T-cell (primary cell): ENCODE measurements at regions not wholly inside any gene's neighbourhood (a gene's known extent, or its start where the extent isn't known, plus 50 kb on each side); places are given as distances from the start of the nearest gene placed in this dataset.

Experiments
- ATAC-seq, 4 experiments: fragments of 200-7000 bp in 3 of 4; fragments of 150-1000 bp in 1 of 4; cut with Tn5 transposase; replicated peaks in 1 of 4; 1 replicate in 3 of 4; 2 replicates in 1 of 4; pipeline ENCODE4 v1.10.0; 2021; ENCODE audit warnings: moderate library complexity in 3 of 4, mild to moderate bottlenecking in 2 of 4, moderate number of reproducible peaks in 1 of 4
- CTCF ChIA-PET, 2 donors: fragments of 300-600 bp; sonication (Branson Sonifier 250); formaldehyde crosslinking; loops; one replicate each; lab custom pipeline; 2022; ENCODE audit warnings: antibody characterized with exemption in 2 of 2; lab: Charles Lee
- POLR2A ChIA-PET, 2 donors: fragments of 300-600 bp; sonication (Branson Sonifier 250); formaldehyde crosslinking; loops; one replicate each; lab custom pipeline; 2022; ENCODE audit warnings: antibody characterized with exemption in 2 of 2; lab: Charles Lee
- DNase-seq, 35 experiments: peaks; one replicate each; pipeline versions ENCODE4 v3.0.0 to v3.0.0-alpha.2; 2013 to 2023
- H3K27ac ChIP-seq: one replicate; pipeline ENCODE4 v1.5.1; 2013; ENCODE audit warnings: low read length
- H3K27me3 ChIP-seq, 2 experiments: replicated peaks in 1 of 2; 1 replicate in 1 of 2; 2 replicates in 1 of 2; pipeline versions ENCODE4 v1.6.1 to v1.7.0; 2013; ENCODE audit warnings: low read length in 1 of 2, mixed read lengths in 1 of 2; ENCODE audit not compliant: control insufficient read depth in 2 of 2, insufficient read depth in 2 of 2; ENCODE audit errors: extremely low read depth in 1 of 2
- H3K36me3 ChIP-seq, 2 donors: 1 replicate in 1 of 2; 2 replicates in 1 of 2; pipeline versions ENCODE4 v1.6.1 to v1.7.0; 2013; ENCODE audit warnings: low read length in 1 of 2; ENCODE audit not compliant: control insufficient read depth in 2 of 2, insufficient read depth in 1 of 2; ENCODE audit errors: extremely low read depth in 1 of 2
- H3K4me1 ChIP-seq, 2 experiments: 1 replicate in 1 of 2; 2 replicates in 1 of 2; pipeline versions ENCODE4 v1.6.1 to v1.7.0; 2013; ENCODE audit warnings: low read length in 2 of 2, mixed read lengths in 1 of 2; ENCODE audit not compliant: insufficient read depth in 2 of 2, control insufficient read depth in 1 of 2; ENCODE audit errors: extremely low read depth in 1 of 2
- H3K4me3 ChIP-seq, 2 donors: 1 replicate in 1 of 2; 2 replicates in 1 of 2; pipeline versions ENCODE4 v1.5.1 to v1.7.0; 2013; ENCODE audit warnings: mild to moderate bottlenecking in 2 of 2, low read length in 1 of 2, moderate library complexity in 1 of 2; ENCODE audit not compliant: control insufficient read depth in 1 of 2; ENCODE audit errors: extremely low read depth in 1 of 2
- H3K9me3 ChIP-seq: 2 replicates; pipeline ENCODE4 v1.7.0; 2013
- H3K27ac Mint-ChIP-seq, 2 donors: one replicate each; pipeline ENCODE4 v1.8.0; 2020 to 2021; ENCODE audit warnings: mild to moderate bottlenecking in 2 of 2, mixed read lengths in 2 of 2
- H3K27me3 Mint-ChIP-seq, 2 donors: one replicate each; pipeline ENCODE4 v1.8.0; 2021 to 2022; ENCODE audit warnings: mixed read lengths in 2 of 2
- H3K36me3 Mint-ChIP-seq: one replicate; pipeline ENCODE4 v1.8.0; 2021; ENCODE audit warnings: mixed read lengths
- H3K4me1 Mint-ChIP-seq, 3 donors: one replicate each; pipeline ENCODE4 v1.8.0; 2020 to 2022; ENCODE audit warnings: mixed read lengths in 3 of 3, mild to moderate bottlenecking in 1 of 3
- H3K4me3 Mint-ChIP-seq, 3 donors: one replicate each; pipeline ENCODE4 v1.8.0; 2020 to 2022; ENCODE audit warnings: mild to moderate bottlenecking in 3 of 3, mixed read lengths in 3 of 3, moderate library complexity in 3 of 3
- H3K9me3 Mint-ChIP-seq, 3 donors: one replicate each; pipeline ENCODE4 v1.8.0; 2020 to 2022; ENCODE audit warnings: mixed read lengths in 3 of 3
- WGBS: methylation state at CpG from one replicate; pipeline ENCODE4 v1.1.5; 2013; ENCODE audit warnings: missing lambda C conversion rate; ENCODE audit not compliant: insufficient coverage; 5-methylcytosine and 5-hydroxymethylcytosine counted together

DNA sequence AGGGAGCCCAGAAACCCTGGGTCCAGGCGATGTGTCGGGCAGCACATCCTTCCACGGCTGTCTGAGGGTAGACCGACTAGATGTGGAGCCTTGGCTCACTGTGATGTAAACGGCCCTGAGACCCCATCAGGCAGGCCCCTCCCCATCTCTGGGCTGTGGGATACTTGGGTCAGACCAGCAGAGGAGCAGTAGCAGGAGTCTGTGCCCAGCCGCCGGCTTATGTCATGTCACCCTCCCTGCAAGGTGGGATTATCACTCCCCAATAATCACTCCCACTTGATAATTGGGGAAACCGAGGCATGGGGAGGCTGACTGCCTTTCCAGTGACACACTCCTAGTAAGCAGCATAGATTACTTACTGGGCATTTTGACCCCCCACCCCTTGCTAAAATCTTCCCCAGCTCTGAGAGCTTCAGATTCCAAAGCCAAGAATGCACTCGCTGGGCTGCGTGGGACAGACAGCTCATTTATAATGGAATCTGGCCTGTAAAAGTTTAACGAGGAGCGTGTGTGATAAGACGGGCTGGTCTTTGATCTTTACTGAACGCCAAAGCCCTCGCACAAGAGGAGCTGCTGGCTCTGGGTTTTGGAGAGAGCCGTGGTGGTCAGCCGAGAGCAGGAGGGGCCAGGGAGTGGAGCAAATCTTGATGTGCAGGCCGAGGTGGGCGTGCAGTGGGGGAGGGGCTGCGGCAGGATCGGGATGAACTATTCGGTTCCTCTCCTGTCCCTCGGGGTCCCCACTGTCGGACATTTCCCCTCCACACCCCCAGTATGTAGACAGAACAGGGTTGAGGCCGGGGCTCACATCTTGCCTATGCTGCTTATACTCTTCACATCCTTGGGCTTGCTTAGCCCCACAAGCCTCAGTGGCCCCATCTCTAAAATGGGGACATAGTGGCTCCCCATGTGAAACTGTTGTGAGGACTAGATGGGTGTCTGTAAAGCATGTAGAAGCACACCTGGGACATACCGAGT is 200.0 kb downstream of the GLI2 start:
- ChIA-PET POLR2A (no interaction called here), CTCF (no interaction called here)
- H3K27me3 Mint-ChIP-seq: peaks cover 0 to 5% of the 10 kb centered on the region in 2 donors
- H3K36me3 Mint-ChIP-seq: no peaks in the 10 kb centered on the region
- no peak for ATAC-seq
- Histone ChIP-seq H3K4me3 (no peak overlapping the region), H3K27ac (no peak overlapping the region), H3K4me1 (no peaks in the 10 kb centered on the region), H3K36me3 (no peaks in the 10 kb centered on the region), H3K27me3 (peaks cover 0 to 6% of the 10 kb centered on the region in 2 experiments), H3K9me3 (no peaks in the 10 kb centered on the region)
- no peak overlapping the region for H3K27ac Mint-ChIP-seq
- no peak for DNase-seq
- H3K9me3 Mint-ChIP-seq: peaks cover 0 to 2% (median 0%) of the 10 kb centered on the region in 3 donors
- H3K4me3 Mint-ChIP-seq: no peak overlapping the region
- 91% methylated on average over 10 of the region's 26 CpGs for WGBS
- no peaks in the 10 kb centered on the region for H3K4me1 Mint-ChIP-seq

DNA sequence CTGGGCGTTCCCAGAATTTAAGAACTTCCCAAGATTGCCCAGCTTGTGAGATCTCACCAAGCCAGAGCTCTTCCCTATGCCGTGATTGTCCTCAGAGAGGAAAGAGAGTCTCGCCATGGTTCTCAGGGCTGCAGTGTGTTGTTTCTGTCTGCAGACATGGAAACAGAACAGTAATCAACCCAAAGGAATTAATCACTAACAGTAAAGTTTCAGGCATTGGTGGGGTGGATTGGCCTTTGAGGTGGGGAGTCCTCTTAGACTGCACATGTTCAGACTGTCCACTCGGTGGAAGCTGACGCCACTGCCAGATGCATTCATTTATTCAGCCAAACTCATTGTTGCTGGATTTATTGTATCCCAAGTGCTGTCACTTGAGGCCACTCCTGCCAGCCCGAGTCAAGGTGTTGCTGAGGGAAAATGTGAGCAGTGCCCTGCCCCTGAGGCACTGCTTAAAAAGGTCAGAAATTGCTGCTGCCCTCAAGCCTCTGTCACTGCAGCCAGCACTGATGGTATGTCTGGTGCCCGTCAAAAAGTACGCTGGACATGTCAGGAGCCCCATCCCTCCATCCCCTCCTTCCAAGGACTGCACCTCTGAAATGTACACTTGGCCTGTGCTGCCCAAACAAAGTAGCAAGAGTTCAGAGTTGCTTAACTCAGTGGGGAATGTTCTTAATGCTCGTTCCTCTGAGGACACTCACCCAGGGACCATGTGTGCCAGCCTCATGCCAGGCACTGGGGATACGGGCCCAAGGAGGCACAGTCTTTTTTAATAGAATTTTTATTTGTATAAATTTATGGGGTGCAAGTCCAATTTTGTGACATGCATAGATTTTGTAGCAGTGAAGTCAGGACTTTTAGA is 201.0 kb downstream of the GLI2 start:
- Histone ChIP-seq H3K9me3 (no peaks in the 10 kb centered on the region), H3K27me3 (peaks cover 0 to 6% of the 10 kb centered on the region in 2 experiments), H3K36me3 (no peaks in the 10 kb centered on the region), H3K27ac (no peak overlapping the region), H3K4me3 (no peak overlapping the region), H3K4me1 (no peaks in the 10 kb centered on the region)
- WGBS: 83% methylated on average over 3 of the region's 10 CpGs
- ChIA-PET CTCF (no interaction called here), POLR2A (no interaction called here)
- Mint-ChIP-seq H3K4me3 (no peak overlapping the region), H3K36me3 (no peaks in the 10 kb centered on the region), H3K27me3 (peaks cover 0 to 5% of the 10 kb centered on the region in 2 donors), H3K9me3 (no peaks in the 10 kb centered on the region), H3K4me1 (no peaks in the 10 kb centered on the region), H3K27ac (no peak overlapping the region)
- ATAC-seq: no peak
- no peak for DNase-seq

GRCh38 chr2:120937686-120938044 is 202.0 kb downstream of the GLI2 start:
- Histone ChIP-seq H3K36me3 (no peaks in the 10 kb centered on the region), H3K27ac (no peak overlapping the region), H3K9me3 (no peaks in the 10 kb centered on the region), H3K27me3 (peaks cover 0 to 5% of the 10 kb centered on the region in 2 experiments), H3K4me1 (no peaks in the 10 kb centered on the region), H3K4me3 (no peak overlapping the region)
- H3K9me3 Mint-ChIP-seq: no peaks in the 10 kb centered on the region
- WGBS: 81% methylated on average over 3 of the region's 6 CpGs
- H3K4me1 Mint-ChIP-seq: no peaks in the 10 kb centered on the region
- no peak overlapping the region for H3K27ac Mint-ChIP-seq
- no peak overlapping the region for H3K4me3 Mint-ChIP-seq
- ChIA-PET CTCF (no interaction called here), POLR2A (no interaction called here)
- peaks cover 0 to under 1% of the 10 kb centered on the region in 2 donors for H3K27me3 Mint-ChIP-seq
- no peak for DNase-seq
- no peak for ATAC-seq
- H3K36me3 Mint-ChIP-seq: no peaks in the 10 kb centered on the region

DNA sequence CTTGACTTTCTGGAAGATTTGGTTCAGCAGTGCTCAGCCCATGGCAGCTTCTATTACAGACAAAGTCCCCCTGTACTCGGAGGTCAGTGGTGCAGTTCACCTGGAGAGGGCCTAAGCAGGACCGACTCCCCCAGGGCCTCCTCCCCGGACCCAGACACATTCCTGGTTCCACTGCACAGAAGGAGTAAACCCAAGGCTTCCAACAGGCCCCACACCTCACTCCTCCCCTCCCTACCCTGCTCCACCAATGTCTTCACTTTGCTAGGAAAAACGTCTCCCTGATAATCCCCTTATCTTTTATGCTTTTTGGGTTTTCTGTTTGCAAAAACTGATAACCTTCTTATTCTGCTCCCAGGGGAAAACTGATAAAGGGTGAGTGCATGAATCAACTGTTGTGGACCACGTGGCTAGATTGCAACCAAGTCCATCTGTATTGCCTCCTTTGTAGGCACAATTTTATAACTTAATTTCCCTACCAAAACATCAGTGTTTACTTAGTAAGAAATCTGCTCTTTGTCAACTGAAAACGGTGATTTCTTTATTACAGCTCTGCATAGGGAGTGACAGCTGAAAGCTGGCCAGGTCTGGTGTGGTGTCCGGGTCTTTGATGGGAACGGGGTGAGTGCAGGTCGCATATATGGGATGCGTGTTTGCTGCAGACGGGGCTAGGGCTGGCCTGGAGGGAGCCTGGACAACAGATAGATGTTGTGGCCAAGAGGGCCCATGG is 202.5 kb downstream of the GLI2 start:
- H3K4me3 Mint-ChIP-seq: no peak overlapping the region
- POLR2A ChIA-PET: no interaction called here
- 56% methylated on average over 9 of the region's 11 CpGs for WGBS

DNA sequence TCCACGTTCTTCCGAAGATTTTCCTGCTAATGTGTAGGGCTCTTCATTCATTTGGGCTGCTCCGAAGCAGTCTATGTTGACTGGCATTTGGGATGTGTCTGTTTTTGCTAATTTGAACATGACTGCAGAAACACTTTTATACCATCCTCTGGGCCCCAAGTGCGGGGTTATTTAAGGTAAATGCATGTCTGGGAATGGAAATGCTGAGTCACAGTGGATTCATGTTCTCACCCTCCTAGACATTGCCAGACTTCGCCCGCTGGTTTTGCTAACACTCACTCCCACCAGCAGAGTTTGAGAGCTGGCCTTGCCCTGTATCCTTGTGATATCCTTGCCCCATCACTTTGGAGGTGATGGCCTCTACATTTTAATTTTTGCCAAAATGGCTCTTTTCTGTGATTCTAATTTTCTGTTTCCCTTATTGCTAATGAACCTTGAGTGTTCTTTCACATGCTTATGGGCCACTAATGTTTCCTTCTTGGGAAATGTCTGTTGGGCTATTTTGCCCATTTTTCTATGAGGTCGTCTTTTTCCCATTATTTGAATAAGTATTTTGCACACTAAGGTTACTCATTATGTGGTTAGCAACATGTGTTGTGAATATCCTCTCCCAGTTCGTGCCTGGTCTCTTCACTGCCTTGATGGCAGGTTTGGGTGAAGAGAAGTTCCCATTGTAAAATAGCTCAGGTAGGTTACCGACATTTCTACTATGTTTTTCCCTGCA is 204.1 kb downstream of the GLI2 start:
- ATAC-seq: no peak
- Histone ChIP-seq H3K9me3 (no peaks in the 10 kb centered on the region), H3K27me3 (no peaks in the 10 kb centered on the region), H3K4me3 (no peak overlapping the region), H3K4me1 (no peaks in the 10 kb centered on the region), H3K27ac (no peak overlapping the region), H3K36me3 (no peaks in the 10 kb centered on the region)
- H3K27me3 Mint-ChIP-seq: peaks cover 0 to 2% of the 10 kb centered on the region in 2 donors
- H3K4me3 Mint-ChIP-seq: no peak overlapping the region
- CTCF ChIA-PET: no interaction called here
- no peaks in the 10 kb centered on the region for H3K36me3 Mint-ChIP-seq
- no peaks in the 10 kb centered on the region for H3K9me3 Mint-ChIP-seq
- no peaks in the 10 kb centered on the region for H3K4me1 Mint-ChIP-seq
- POLR2A ChIA-PET: no interaction called here
- WGBS: 39% methylated on average over 3 of the region's 9 CpGs
- H3K27ac Mint-ChIP-seq: no peak overlapping the region
- DNase-seq: no peak

More for the DNA sequence above, 202.5 kb downstream of the GLI2 start:
- Mint-ChIP-seq H3K27me3 (no peaks in the 10 kb centered on the region), H3K36me3 (no peaks in the 10 kb centered on the region), H3K27ac (no peak overlapping the region), H3K9me3 (no peaks in the 10 kb centered on the region), H3K4me1 (no peaks in the 10 kb centered on the region)
- Histone ChIP-seq H3K4me1 (no peaks in the 10 kb centered on the region), H3K27ac (no peak overlapping the region), H3K27me3 (no peaks in the 10 kb centered on the region), H3K9me3 (no peaks in the 10 kb centered on the region), H3K36me3 (no peaks in the 10 kb centered on the region), H3K4me3 (no peak overlapping the region)
- CTCF ChIA-PET: no interaction called here
- ATAC-seq (no peak), DNase-seq (no peak)

DNA sequence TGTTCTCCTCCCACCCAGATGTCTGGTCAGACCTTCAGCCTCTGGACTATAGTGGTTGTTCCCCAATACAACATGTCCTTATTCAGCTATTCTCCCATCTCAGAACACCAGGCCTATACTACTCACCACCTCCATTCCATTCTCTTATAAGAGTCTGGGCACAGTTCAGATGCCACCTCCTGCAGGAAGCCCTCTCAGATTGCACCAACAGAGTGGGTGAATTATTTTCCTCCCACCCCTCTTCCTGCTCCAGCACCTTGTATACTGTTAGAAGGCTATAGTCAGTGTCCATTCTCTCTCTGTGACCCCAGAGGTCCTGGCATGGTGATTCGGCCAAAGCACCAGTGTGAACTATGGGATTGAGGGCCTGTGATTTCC is 204.6 kb downstream of the GLI2 start:
- no peak for ATAC-seq
- WGBS: no CpG with 5 or more reads among the region's 1 CpG
- Histone ChIP-seq H3K4me3 (no peak overlapping the region), H3K4me1 (no peaks in the 10 kb centered on the region), H3K27me3 (no peaks in the 10 kb centered on the region), H3K27ac (no peak overlapping the region), H3K36me3 (no peaks in the 10 kb centered on the region), H3K9me3 (no peaks in the 10 kb centered on the region)
- POLR2A ChIA-PET: no interaction called here
- CTCF ChIA-PET: no interaction called here
- no peak overlapping the region for H3K4me3 Mint-ChIP-seq
- DNase-seq: no peak
- H3K4me1 Mint-ChIP-seq: no peaks in the 10 kb centered on the region
- no peaks in the 10 kb centered on the region for H3K36me3 Mint-ChIP-seq
- peaks cover 0 to 3% of the 10 kb centered on the region in 2 donors for H3K27me3 Mint-ChIP-seq
- H3K9me3 Mint-ChIP-seq: no peaks in the 10 kb centered on the region
- H3K27ac Mint-ChIP-seq: no peak overlapping the region
